ENCODE measurements at regions not wholly inside any gene's neighbourhood (a gene's known extent, or its start where the extent isn't known, plus 50 kb on each side); places are given as distances from the start of the nearest gene placed in this dataset.

GRCh38 chr15:100716456-100717085 lies 114.2 kb downstream of the ASB7 start:
- no peak overlapping the region for H3K4ac ChIP-seq (replicated peaks; ENCODE audit: insufficient read length, low read depth, low read length)
- no peaks in the 10 kb centered on the region for H3K36me3 ChIP-seq (ENCODE audit: control insufficient read depth in 2 of 4, insufficient read depth in 4 of 4, low read length in 3 of 4)
- no peaks in the 10 kb centered on the region for H3K79me1 ChIP-seq (ENCODE audit: low read depth, low read length)
- no peaks in the 10 kb centered on the region for H4K20me1 ChIP-seq (replicated peaks in 1 of 2; ENCODE audit: control insufficient read depth in 1 of 2, insufficient read depth in 2 of 2, low read length in 2 of 2)
- no peak overlapping the region for H2BK5ac ChIP-seq (ENCODE audit: low read depth, low read length)
- no peak overlapping the region for H2BK12ac ChIP-seq (ENCODE audit: low read depth, low read length)
- H2BK20ac ChIP-seq (ENCODE audit: low read length), result no peak overlapping the region
- no peak overlapping the region for H4K8ac ChIP-seq (ENCODE audit: extremely low read depth, insufficient read depth, low read length)
- DNase-seq (ENCODE audit: low read depth in 1 of 2, low spot score in 2 of 2) (no peak), FAIRE-seq (no peak)
- peaks cover 0 to 4% (median 1%) of the 10 kb centered on the region in 4 experiments; a peak in 2 of 7 replicates for H3K4me1 ChIP-seq (replicated peaks in 1 of 4; ENCODE audit: control insufficient read depth in 3 of 4, insufficient read depth in 4 of 4, low read length in 3 of 4)
- ChIA-PET CTCF (ENCODE audit: partially characterized antibody) (interaction anchor here (0.9 to 2.2 kb wide), 4 partner anchors 12 to 156 kb away, joined by 3 to 8 read pairs (median 6); no protein-coding TSS in a partner anchor), POLR2A (ENCODE audit: partially characterized antibody) (no interaction called here)
- no peak overlapping the region for H3K18ac ChIP-seq (ENCODE audit: extremely low read depth, low read length)
- no peaks in the 10 kb centered on the region for H3K9me3 ChIP-seq (ENCODE audit: insufficient read depth in 2 of 2, low read depth in 1 of 2, low read length in 1 of 2)
- H3K56ac ChIP-seq (replicated peaks; ENCODE audit: insufficient read length, low read depth, low read length), result no peak overlapping the region
- H2AK5ac ChIP-seq (ENCODE audit: low read depth, low read length), result no peak overlapping the region
- H3K23ac ChIP-seq (ENCODE audit: insufficient read length), result no peak overlapping the region
- no peak overlapping the region for H4K91ac ChIP-seq (replicated peaks; ENCODE audit: insufficient read length, low read length)
- no peak overlapping the region for H3K9ac ChIP-seq (replicated peaks in 1 of 4; ENCODE audit: extremely low read depth in 1 of 4, low read depth in 3 of 4, low read length in 3 of 4)
- 95% methylated on average over 10 of the region's 10 CpGs; no CpG with 5 or more reads in 1 of the 2 experiments for WGBS, 2 experiments (ENCODE audit: extremely low coverage in 1 of 2, insufficient coverage in 1 of 2, insufficient read length in 1 of 2, insufficient replicate concordance in 2 of 2, low coverage in 1 of 2, low lambda C conversion rate in 2 of 2, missing lambda C conversion rate in 1 of 2)
- no peak overlapping the region for H4K5ac ChIP-seq (ENCODE audit: insufficient read length, low read depth, low read length)
- H3K4me2 ChIP-seq (ENCODE audit: insufficient read depth in 1 of 2, low read depth in 2 of 2, low read length in 2 of 2), result no peak overlapping the region
- H3K27me3 ChIP-seq (replicated peaks in 1 of 4; ENCODE audit: control insufficient read depth in 3 of 4, extremely low read depth in 1 of 4, insufficient read depth in 3 of 4, low read length in 3 of 4), result no peaks in the 10 kb centered on the region
- H3K4me3 ChIP-seq (ENCODE audit: extremely low read depth in 1 of 4, insufficient read depth in 2 of 4, low read depth in 3 of 4, low read length in 4 of 4), result no peak overlapping the region
- no peak overlapping the region for H2AFZ ChIP-seq (ENCODE audit: low read length)
- no peaks in the 10 kb centered on the region for H3K79me2 ChIP-seq (ENCODE audit: control insufficient read depth in 1 of 2, insufficient read depth in 2 of 2, low read length in 2 of 2)
- H3K23me2 ChIP-seq (ENCODE audit: low read depth, low read length), result no peaks in the 10 kb centered on the region
- H3K14ac ChIP-seq (ENCODE audit: insufficient read length), result no peak overlapping the region
- H2BK120ac ChIP-seq (replicated peaks; ENCODE audit: low read depth, low read length), result no peak overlapping the region
- H2BK15ac ChIP-seq (ENCODE audit: low read length), result no peak overlapping the region
- H3K27ac ChIP-seq (ENCODE audit: low read depth, low read length), result no peak overlapping the region
- TF ChIP-seq, protein P1, sequence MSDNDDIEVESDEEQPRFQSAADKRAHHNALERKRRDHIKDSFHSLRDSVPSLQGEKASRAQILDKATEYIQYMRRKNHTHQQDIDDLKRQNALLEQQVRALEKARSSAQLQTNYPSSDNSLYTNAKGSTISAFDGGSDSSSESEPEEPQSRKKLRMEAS (IDR thresholded peaks at IDR 0.05), result no peak
- no peak for TF ChIP-seq KDM5A (IDR thresholded peaks at IDR 0.05; ENCODE audit: low read length)
- no peak for TF ChIP-seq RNF2 (IDR thresholded peaks at IDR 0.05; ENCODE audit: borderline replicate concordance, low read depth, low read length, missing control alignments, poor library complexity, severe bottlenecking)
- no peak for TF ChIP-seq NANOG (IDR thresholded peaks at IDR 0.05; ENCODE audit: insufficient read depth, low read depth, low read length, poor library complexity, severe bottlenecking)
- no peak for TF ChIP-seq YY1 (IDR thresholded peaks at IDR 0.05; ENCODE audit: low read depth, low read length)
- TF ChIP-seq JUND (IDR thresholded peaks at IDR 0.05; ENCODE audit: low read length), result no peak
- TF ChIP-seq SIX5 (IDR thresholded peaks at IDR 0.05; ENCODE audit: low read depth, low read length), result no peak
- no peak for TF ChIP-seq TBP (IDR thresholded peaks at IDR 0.05; ENCODE audit: low read depth, low read length)
- no peak for TF ChIP-seq KDM1A (IDR thresholded peaks at IDR 0.05; ENCODE audit: borderline replicate concordance, low read length)

All from H1 (cell line).